DOHH2 (cell line): ENCODE measurements at regions not wholly inside any gene's neighbourhood (a gene's known extent, or its start where the extent isn't known, plus 50 kb on each side); places are given as distances from the start of the nearest gene placed in this dataset.

Source experiments
- CTCF ChIP-seq: fragments of 200-600 bp; sonication (generic); IDR thresholded peaks from one replicate; pipeline ENCODE4 v1.5.1; 2014; ENCODE audit warnings: antibody characterized with exemption, mild to moderate bottlenecking, low read depth, low read length; ENCODE audit not compliant: poor library complexity, severe bottlenecking
- EZH2phosphoT487 ChIP-seq: fragments of 200-600 bp; sonication (generic); IDR thresholded peaks from 2 replicates; pipeline ENCODE4 v1.6.1; 2017; ENCODE audit warnings: borderline replicate concordance, mild to moderate bottlenecking, antibody characterized with exemption, low read length, moderate library complexity, mixed read lengths

GRCh38 chr20:24364482-24364881 is 104.9 kb upstream of the SYNDIG1 start:
- TF ChIP-seq CTCF (no peak), EZH2phosphoT487 (no peak)
